Peyer's patch (tissue), 4 donors: ENCODE measurements at regions not wholly inside any gene's neighbourhood (a gene's known extent, or its start where the extent isn't known, plus 50 kb on each side); places are given as distances from the start of the nearest gene placed in this dataset.

Experiments used
- POLR2A ChIP-seq, 2 donors: fragments of 450-650 bp; IDR thresholded peaks; one replicate each; pipeline ENCODE4 v1.5.1; 2017; ENCODE audit warnings: antibody characterized with exemption in 2 of 2, mild to moderate bottlenecking in 2 of 2, moderate library complexity in 2 of 2
- TF ChIP-seq, protein P1 (sequence below), 6 experiments: fragments of 450-650 bp in 4 of 6; fragments of 200-600 bp in 2 of 6; sonication (generic) in 1 of 6; IDR thresholded peaks; one replicate each; pipeline ENCODE4 v1.5.1; 2017 to 2019; ENCODE audit warnings: antibody characterized with exemption in 6 of 6, mild to moderate bottlenecking in 3 of 6, moderate library complexity in 1 of 6

GRCh38 chr16:49972961-49973360, 52.1 kb upstream of the CNEP1R1 start:
- TF ChIP-seq, protein P1, sequence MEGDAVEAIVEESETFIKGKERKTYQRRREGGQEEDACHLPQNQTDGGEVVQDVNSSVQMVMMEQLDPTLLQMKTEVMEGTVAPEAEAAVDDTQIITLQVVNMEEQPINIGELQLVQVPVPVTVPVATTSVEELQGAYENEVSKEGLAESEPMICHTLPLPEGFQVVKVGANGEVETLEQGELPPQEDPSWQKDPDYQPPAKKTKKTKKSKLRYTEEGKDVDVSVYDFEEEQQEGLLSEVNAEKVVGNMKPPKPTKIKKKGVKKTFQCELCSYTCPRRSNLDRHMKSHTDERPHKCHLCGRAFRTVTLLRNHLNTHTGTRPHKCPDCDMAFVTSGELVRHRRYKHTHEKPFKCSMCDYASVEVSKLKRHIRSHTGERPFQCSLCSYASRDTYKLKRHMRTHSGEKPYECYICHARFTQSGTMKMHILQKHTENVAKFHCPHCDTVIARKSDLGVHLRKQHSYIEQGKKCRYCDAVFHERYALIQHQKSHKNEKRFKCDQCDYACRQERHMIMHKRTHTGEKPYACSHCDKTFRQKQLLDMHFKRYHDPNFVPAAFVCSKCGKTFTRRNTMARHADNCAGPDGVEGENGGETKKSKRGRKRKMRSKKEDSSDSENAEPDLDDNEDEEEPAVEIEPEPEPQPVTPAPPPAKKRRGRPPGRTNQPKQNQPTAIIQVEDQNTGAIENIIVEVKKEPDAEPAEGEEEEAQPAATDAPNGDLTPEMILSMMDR (IDR thresholded peaks at IDR 0.05): no peak
- TF ChIP-seq POLR2A (IDR thresholded peaks at IDR 0.05): no peak
